Fibroblast of the aortic adventitia (primary cell): ENCODE measurements at regions not wholly inside any gene's neighbourhood (a gene's known extent, or its start where the extent isn't known, plus 50 kb on each side); places are given as distances from the start of the nearest gene placed in this dataset.

Experiments
- DNase-seq: peaks from one replicate; pipeline ENCODE4 v3.0.0-alpha.2; 2010; ENCODE audit warnings: low read depth
- H3K4me3 ChIP-seq: 2 replicates; pipeline ENCODE4 v1.5.1; 2011; ENCODE audit warnings: low read depth, mild to moderate bottlenecking, control low read depth, low read length, moderate library complexity
- TF ChIP-seq, protein P1 (sequence below): IDR thresholded peaks from 2 replicates; pipeline ENCODE4 v1.5.1; 2011; ENCODE audit warnings: mild to moderate bottlenecking, low read length, control low read depth, inconsistent platforms; ENCODE audit not compliant: insufficient read depth

DNA sequence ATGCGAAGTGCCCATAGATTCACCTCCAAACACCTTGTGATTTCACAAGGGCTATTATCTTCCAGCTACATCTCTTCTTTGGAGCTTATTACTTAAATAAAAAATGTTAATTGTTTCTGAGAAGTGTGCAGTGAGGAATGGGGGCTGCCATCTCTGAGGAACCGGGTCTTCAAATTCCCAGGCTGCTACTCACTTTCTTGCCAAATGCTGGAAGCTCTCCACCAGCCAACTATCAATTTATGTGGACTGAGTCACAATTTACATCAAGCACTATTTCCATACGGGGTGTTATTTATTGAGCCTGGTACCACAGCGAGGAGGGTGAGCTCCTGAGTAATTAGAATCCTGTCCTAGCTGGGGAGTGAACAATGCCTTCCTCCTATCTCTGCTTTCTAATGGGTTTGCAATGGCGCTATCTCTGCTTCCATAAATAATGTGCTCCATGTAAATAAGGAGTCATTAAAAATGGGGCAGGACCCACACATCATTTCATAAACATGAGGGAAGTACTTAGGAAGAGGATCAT, 898.3 kb downstream of the VRK1 start:
- H3K4me3 ChIP-seq = no peak overlapping the region
- DNase-seq = no peak
- TF ChIP-seq, protein P1, sequence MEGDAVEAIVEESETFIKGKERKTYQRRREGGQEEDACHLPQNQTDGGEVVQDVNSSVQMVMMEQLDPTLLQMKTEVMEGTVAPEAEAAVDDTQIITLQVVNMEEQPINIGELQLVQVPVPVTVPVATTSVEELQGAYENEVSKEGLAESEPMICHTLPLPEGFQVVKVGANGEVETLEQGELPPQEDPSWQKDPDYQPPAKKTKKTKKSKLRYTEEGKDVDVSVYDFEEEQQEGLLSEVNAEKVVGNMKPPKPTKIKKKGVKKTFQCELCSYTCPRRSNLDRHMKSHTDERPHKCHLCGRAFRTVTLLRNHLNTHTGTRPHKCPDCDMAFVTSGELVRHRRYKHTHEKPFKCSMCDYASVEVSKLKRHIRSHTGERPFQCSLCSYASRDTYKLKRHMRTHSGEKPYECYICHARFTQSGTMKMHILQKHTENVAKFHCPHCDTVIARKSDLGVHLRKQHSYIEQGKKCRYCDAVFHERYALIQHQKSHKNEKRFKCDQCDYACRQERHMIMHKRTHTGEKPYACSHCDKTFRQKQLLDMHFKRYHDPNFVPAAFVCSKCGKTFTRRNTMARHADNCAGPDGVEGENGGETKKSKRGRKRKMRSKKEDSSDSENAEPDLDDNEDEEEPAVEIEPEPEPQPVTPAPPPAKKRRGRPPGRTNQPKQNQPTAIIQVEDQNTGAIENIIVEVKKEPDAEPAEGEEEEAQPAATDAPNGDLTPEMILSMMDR = no peak

DNA sequence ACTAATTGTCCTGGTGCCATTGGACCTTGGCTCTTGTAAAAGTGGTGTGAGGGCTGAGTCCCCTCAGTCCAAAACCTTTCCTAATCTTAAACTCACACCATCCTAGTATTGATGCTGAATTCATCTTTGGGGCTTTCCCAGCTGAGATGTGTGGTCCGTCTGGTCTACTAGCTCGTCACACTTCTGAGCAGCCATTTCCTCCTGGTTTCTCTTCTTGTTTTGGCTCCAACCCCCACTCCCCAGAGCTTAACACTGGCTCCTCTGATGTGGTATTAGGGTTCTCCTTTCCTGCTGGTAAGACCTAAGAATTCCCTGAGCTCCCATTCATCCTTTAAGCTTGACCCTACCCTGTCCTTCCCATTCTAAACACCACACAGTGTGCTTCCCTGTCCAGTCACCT, 900.6 kb downstream of the VRK1 start:
- H3K4me3 ChIP-seq = no peak overlapping the region
- TF ChIP-seq, protein P1 = no peak
- DNase-seq = no peak

DNA sequence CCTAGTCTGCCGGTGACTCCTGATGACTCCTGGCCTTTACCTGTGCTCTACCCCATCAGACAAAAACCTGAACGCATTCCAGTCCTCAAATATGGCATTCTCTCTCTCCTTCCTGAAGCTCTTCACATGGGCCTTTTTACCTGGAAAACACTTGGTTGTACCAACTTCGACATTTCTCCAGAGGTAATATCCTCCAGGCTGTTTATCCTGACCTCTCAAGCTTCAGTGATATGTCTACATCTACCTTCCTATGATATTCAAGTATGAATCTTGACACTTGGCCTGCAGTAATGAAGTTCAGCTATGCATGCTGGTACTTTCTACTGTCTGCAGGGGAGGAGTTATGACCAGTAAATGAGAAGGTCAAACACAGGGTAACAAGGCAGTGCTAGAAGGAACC, 901.8 kb downstream of the VRK1 start:
- DNase-seq = no peak
- H3K4me3 ChIP-seq = no peak overlapping the region
- TF ChIP-seq, protein P1 = no peak

DNA sequence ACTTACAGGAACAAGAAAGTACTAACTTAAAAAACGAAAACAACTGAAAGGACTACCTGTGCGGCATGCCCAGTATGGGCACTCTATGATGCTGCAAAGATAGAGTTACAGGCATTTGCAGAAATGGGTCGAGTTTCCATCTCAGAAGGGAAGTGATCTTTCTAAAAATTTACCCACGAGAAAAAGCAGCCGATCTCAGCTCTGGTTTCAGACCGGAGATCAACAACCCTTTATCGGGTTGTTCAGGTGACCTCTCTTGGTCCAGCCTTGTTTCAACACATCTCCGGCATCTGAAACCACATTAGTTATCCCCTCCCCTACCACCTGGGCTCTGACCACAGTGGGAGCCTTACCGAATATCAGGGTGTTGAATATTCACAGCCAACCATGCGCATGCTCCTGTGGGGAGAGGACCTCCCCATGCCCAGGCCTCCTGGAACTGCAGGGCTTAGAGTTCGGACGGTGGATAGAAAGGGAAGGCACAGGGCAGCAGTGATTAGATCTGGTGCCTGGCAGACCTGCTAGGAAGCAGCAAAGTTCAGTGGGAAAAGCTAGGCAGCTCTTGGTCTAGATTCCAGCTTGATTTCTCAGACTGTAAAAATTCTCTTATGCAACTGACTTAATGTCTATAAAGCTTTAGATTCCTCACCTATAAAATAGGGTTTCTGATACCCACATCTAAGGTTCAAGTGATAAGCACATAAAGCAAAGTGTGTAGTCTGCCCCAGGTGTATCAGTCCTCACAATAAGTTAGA, 906.0 kb downstream of the VRK1 start:
- no peak for DNase-seq
- TF ChIP-seq, protein P1 = no peak
- no peak overlapping the region for H3K4me3 ChIP-seq

DNA sequence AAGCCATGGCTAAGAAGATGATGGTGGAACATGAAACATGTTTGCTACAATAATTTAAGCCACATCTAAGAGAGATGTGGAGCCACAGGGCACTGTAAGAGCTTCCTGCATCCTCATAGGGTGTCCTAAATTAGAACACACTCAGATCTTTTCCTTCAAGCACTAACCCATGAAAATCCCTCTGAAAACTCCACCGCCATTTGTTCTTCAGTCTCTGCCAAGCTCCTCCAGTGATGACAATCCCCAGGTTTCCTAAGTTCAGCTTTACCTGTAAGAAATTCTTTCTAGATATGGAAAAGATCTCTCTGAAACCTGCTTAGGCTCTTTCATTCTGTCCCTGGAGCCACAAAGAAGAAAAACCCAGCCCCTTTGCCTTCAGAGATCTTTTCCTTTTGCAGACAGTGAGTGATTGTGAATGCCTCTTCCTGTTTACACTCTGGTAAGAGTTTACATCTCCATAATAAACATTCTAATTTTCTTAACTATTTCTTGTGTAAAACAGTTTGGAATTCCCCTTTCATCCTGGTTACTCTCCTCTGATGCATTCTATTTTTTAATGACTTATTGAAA, 907.2 kb downstream of the VRK1 start:
- no peak overlapping the region for H3K4me3 ChIP-seq
- TF ChIP-seq, protein P1 = no peak
- DNase-seq = no peak

DNA sequence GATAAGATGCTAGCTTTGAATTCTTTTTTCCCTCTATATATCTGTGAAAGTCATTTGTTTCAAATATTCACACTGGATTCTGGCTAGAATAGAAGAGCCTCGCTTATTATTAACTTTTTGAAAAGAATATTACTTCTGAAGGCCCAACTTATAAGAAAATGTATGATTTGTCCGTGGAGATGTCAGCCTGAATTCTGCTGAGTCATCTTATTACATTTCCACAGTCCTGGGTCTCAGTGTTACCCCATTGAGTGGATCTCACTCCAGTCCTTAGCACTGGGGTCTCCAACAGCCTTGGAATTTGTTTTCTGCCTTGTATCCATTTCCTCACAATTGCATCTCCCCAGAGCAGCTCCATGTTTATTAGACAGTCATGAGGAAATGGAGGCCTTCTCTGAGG, 907.9 kb downstream of the VRK1 start:
- H3K4me3 ChIP-seq = no peak overlapping the region
- TF ChIP-seq, protein P1 = no peak
- DNase-seq = no peak
